ENCODE measurements at regions not wholly inside any gene's neighbourhood (a gene's known extent, or its start where the extent isn't known, plus 50 kb on each side); places are given as distances from the start of the nearest gene placed in this dataset.

- peaks cover 0 to 8% (median 0%) of the 10 kb centered on the region in 4 donors for H3K4me1 ChIP-seq
These were observed 328.9 kb upstream of the MAF start for GRCh38 chr16:79929260-79929965.

GRCh38 chr16:79928142-79928873 is 327.8 kb upstream of the MAF start:
- no peak for DNase-seq
- H3K27me3 ChIP-seq: no peaks in the 10 kb centered on the region
- H3K36me3 ChIP-seq: no peaks in the 10 kb centered on the region
- no peak overlapping the region for H3K4me3 ChIP-seq
- H3K9me3 ChIP-seq: no peaks in the 10 kb centered on the region
- TF ChIP-seq CTCF (IDR thresholded peaks at IDR 0.05) (no peak), POLR2A (IDR thresholded peaks at IDR 0.05) (no peak)
- H3K27ac ChIP-seq: no peak overlapping the region
- peaks cover 0 to 8% (median 0%) of the 10 kb centered on the region in 4 donors for H3K4me1 ChIP-seq

More at GRCh38 chr16:79929260-79929965, 328.9 kb upstream of the MAF start:
- H3K27ac ChIP-seq: no peak overlapping the region
- H3K4me3 ChIP-seq: no peak overlapping the region
- DNase-seq: no peak
- no peaks in the 10 kb centered on the region for H3K9me3 ChIP-seq
- H3K27me3 ChIP-seq: no peaks in the 10 kb centered on the region
- no peak for TF ChIP-seq CTCF (IDR thresholded peaks at IDR 0.05)
- no peak for TF ChIP-seq POLR2A (IDR thresholded peaks at IDR 0.05)
- H3K36me3 ChIP-seq: no peaks in the 10 kb centered on the region

- Histone ChIP-seq H3K27ac (no peak overlapping the region), H3K4me3 (no peak overlapping the region), H3K36me3 (no peaks in the 10 kb centered on the region), H3K27me3 (no peaks in the 10 kb centered on the region), H3K4me1 (peaks cover 0 to under 1% (median 0%) of the 10 kb centered on the region in 4 donors), H3K9me3 (no peaks in the 10 kb centered on the region)
- no peak for DNase-seq
- no peak for TF ChIP-seq CTCF (IDR thresholded peaks at IDR 0.05)
- no peak for TF ChIP-seq POLR2A (IDR thresholded peaks at IDR 0.05)
These were observed 326.1 kb upstream of the MAF start for GRCh38 chr16:79926451-79927205.

- Histone ChIP-seq H3K4me3 (no peak overlapping the region), H3K36me3 (no peaks in the 10 kb centered on the region), H3K27me3 (no peaks in the 10 kb centered on the region), H3K9me3 (no peaks in the 10 kb centered on the region), H3K27ac (no peak overlapping the region), H3K4me1 (no peaks in the 10 kb centered on the region)
- no peak for TF ChIP-seq POLR2A (IDR thresholded peaks at IDR 0.05)
- TF ChIP-seq CTCF (IDR thresholded peaks at IDR 0.05): no peak
- no peak for DNase-seq
These were observed 322.9 kb upstream of the MAF start for GRCh38 chr16:79923431-79923830.

- H3K4me1 ChIP-seq: no peaks in the 10 kb centered on the region
- no peak overlapping the region for H3K27ac ChIP-seq
- TF ChIP-seq POLR2A (IDR thresholded peaks at IDR 0.05): no peak
- TF ChIP-seq CTCF (IDR thresholded peaks at IDR 0.05): no peak
- no peaks in the 10 kb centered on the region for H3K36me3 ChIP-seq
- no peaks in the 10 kb centered on the region for H3K27me3 ChIP-seq
- no peaks in the 10 kb centered on the region for H3K9me3 ChIP-seq
- H3K4me3 ChIP-seq: no peak overlapping the region
- DNase-seq: no peak
These were observed 320.1 kb upstream of the MAF start for GRCh38 chr16:79920685-79921084.

Data from Peyer's patch (tissue), 4 donors.